DND-41 (cell line): ENCODE measurements at regions not wholly inside any gene's neighbourhood (a gene's known extent, or its start where the extent isn't known, plus 50 kb on each side); places are given as distances from the start of the nearest gene placed in this dataset.

Experiments
- CTCF ChIP-seq: IDR thresholded peaks from 2 replicates; pipeline ENCODE4 v1.5.1; 2012; ENCODE audit warnings: borderline replicate concordance, low read length, moderate library complexity, mild to moderate bottlenecking; ENCODE audit not compliant: poor library complexity, severe bottlenecking; ENCODE audit errors: extremely low read depth
- EZH2 ChIP-seq: IDR thresholded peaks from 3 replicates; pipeline ENCODE4 v1.6.1; 2012; ENCODE audit warnings: borderline replicate concordance, low read depth, mild to moderate bottlenecking, moderate library complexity, low read length, inconsistent platforms; ENCODE audit not compliant: severe bottlenecking

- no peak for TF ChIP-seq CTCF
- TF ChIP-seq EZH2: no peak
Measured at GRCh38 chr18:67385455-67385854, 131.1 kb downstream of the DSEL start.
